ENCODE measurements at regions not wholly inside any gene's neighbourhood (a gene's known extent, or its start where the extent isn't known, plus 50 kb on each side); places are given as distances from the start of the nearest gene placed in this dataset.

DNA sequence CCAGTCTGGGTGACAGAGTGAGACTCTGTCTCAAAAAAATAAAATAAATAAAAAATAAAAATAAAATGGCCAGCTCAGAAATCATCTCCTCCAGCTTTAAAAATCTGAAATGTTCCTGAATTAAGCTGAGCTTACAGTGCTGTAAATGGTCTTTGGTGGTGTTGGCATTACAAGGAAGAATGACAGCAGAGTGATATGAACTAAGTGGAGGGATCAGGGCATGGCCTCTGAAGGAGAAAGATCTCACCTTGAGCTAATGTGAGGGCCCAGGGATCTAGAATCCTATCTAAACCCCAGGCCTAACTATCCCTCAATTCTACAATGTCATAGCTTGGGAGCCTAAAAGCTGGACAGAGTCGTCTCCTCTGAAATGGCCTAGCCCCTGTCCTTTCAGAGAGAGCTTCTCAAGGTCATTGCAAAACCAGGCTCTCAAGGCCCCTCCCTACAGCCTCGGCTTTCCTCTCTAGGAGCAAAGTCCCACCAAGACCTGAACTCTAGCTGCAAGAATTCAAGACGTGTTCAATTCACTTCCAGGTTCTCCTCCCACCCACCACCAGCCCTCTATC is 345.4 kb downstream of the BUD13 start:
- Mint-ChIP-seq H3K36me3 (no peaks in the 10 kb centered on the region), H3K4me3 (peak overlapping the region in 1 of 4 donors; percentile 47)

DNA sequence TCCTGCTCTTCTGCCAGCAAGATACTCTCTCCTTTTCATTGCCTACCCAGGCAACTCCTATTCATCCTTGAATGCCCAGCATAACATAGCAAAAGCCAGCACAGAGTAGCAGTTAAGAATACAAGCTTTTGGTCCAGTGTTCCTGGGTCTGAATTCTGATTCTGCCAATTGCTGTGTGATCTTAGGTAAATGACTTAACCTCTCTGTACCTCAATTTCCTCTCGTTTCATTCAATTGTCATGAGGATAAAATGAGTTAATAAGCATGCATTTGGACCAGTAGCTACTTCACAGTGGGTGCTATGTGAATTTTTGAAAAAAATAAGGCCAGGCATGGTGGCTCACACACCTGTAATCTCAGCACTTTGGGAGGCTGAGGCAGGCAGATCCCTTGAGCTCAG is 346.0 kb downstream of the BUD13 start:
- H3K36me3 Mint-ChIP-seq, result no peaks in the 10 kb centered on the region
- H3K4me1 Mint-ChIP-seq, result peaks cover 0 to 6% (median 5%) of the 10 kb centered on the region in 3 donors
- peaks cover 7% of the 10 kb centered on the region for H3K27me3 Mint-ChIP-seq
- no peak overlapping the region for H3K27ac Mint-ChIP-seq
- H3K9me3 Mint-ChIP-seq, result peaks cover 0 to 1% (median 0%) of the 10 kb centered on the region in 3 donors
- H3K4me3 Mint-ChIP-seq, result no peak overlapping the region

More for the DNA sequence above, 345.4 kb downstream of the BUD13 start:
- Mint-ChIP-seq H3K4me1 (no peaks in the 10 kb centered on the region), H3K27me3 (peaks cover 5% of the 10 kb centered on the region), H3K27ac (no peak overlapping the region), H3K9me3 (peaks cover 0 to 1% (median 0%) of the 10 kb centered on the region in 3 donors)

DNA sequence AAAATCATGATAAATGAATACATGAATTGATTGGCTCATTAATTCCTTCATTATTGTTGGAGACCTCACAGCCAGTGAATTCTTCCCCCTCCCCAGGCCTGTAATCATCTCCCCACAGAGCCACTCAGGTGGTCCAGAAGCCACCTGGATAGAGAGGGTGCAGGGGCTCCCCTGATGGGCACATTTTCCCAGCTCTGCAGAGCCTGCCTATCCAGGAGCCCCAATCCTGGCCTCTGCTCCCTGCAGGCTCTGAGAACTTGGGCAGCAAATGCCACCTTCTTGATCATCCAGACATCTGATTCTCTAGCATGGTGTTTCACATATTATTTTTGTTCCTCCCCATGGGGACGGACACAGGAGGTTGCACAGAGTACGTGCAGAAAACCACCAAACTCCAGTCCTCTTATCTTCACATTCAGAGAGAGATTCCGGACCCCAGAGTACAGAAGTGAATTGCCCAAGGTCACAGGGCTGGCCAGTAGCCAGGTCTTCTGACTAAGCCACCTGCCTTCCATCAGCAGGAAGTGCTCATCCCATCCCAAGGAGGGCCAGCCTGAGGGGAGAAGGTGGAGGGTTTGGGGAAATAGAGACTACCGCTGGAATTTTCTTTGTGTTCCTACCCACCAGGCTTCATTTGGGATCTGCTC is 348.0 kb downstream of the BUD13 start:
- H3K27me3 Mint-ChIP-seq, result peaks cover 7% of the 10 kb centered on the region
- H3K27ac Mint-ChIP-seq, result no peak overlapping the region
- H3K4me1 Mint-ChIP-seq, result peaks cover 0 to 13% (median 6%) of the 10 kb centered on the region in 3 donors
- H3K36me3 Mint-ChIP-seq, result no peaks in the 10 kb centered on the region
- peaks cover 0 to 1% (median 0%) of the 10 kb centered on the region in 3 donors for H3K9me3 Mint-ChIP-seq
- H3K4me3 Mint-ChIP-seq, result no peak overlapping the region

DNA sequence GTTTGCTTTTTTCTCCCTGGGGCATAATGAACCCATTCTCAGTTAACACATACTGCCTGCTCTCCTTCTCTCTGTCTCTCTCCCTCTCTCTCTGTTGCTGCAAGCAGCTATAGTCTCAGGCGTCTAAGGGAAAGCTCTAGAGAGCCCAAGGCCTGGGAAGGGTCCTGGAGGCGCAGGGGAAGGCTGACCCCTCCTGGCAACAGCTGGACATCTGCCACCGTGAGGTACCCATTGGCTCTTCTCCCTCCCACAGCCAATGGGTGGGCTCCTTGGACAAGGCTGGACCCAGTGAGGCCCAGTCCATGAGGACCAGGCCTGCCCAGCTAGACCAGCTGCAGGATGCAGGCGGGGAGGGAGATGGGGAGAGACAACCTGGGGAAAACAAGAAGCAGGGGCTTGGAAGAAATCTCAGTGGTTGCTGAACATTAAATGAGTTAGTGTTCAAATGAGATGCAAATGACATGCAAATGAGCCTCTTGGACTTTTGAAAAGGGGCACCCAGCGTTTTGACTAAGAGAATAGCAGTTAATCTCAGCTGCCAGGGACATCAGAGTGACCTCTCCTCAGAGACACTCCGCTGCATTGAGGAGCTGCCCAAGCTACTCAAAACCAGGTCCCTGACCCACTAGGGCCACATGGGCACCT is 349.7 kb downstream of the BUD13 start:
- Mint-ChIP-seq H3K4me3 (no peak overlapping the region), H3K4me1 (peaks cover 0 to 13% (median 6%) of the 10 kb centered on the region in 3 donors), H3K27ac (no peak overlapping the region), H3K27me3 (peaks cover 7% of the 10 kb centered on the region), H3K36me3 (no peaks in the 10 kb centered on the region), H3K9me3 (peaks cover 0 to 1% (median 0%) of the 10 kb centered on the region in 3 donors)

GRCh38 chr11:116422556-116422955 is 350.2 kb downstream of the BUD13 start:
- Mint-ChIP-seq H3K4me1 (peaks cover 0 to 13% (median 6%) of the 10 kb centered on the region in 3 donors), H3K4me3 (no peak overlapping the region), H3K36me3 (no peaks in the 10 kb centered on the region), H3K27ac (no peak overlapping the region), H3K27me3 (peaks cover 4% of the 10 kb centered on the region), H3K9me3 (no peaks in the 10 kb centered on the region)

GRCh38 chr11:116421529-116422185 is 351.1 kb downstream of the BUD13 start:
- Mint-ChIP-seq H3K36me3 (no peaks in the 10 kb centered on the region), H3K4me3 (no peak overlapping the region), H3K27me3 (peaks cover 4% of the 10 kb centered on the region), H3K9me3 (no peaks in the 10 kb centered on the region), H3K4me1 (peaks cover 0 to 15% (median 6%) of the 10 kb centered on the region in 3 donors), H3K27ac (peak overlapping the region in 1 of 3 donors; percentile 65)

GRCh38 chr11:116420770-116421528 is 351.8 kb downstream of the BUD13 start:
- no peaks in the 10 kb centered on the region for H3K36me3 Mint-ChIP-seq
- no peak overlapping the region for H3K27ac Mint-ChIP-seq
- H3K4me1 Mint-ChIP-seq, result peaks cover 0 to 19% (median 6%) of the 10 kb centered on the region in 3 donors
- peaks cover 4% of the 10 kb centered on the region for H3K27me3 Mint-ChIP-seq
- H3K4me3 Mint-ChIP-seq, result no peak overlapping the region
- no peaks in the 10 kb centered on the region for H3K9me3 Mint-ChIP-seq

GRCh38 chr11:116420030-116420429 is 352.8 kb downstream of the BUD13 start:
- Mint-ChIP-seq H3K36me3 (no peaks in the 10 kb centered on the region), H3K4me3 (no peak overlapping the region), H3K4me1 (peaks cover 0 to 19% (median 6%) of the 10 kb centered on the region in 3 donors), H3K27me3 (peaks cover 2% of the 10 kb centered on the region), H3K27ac (no peak overlapping the region), H3K9me3 (no peaks in the 10 kb centered on the region)

DNA sequence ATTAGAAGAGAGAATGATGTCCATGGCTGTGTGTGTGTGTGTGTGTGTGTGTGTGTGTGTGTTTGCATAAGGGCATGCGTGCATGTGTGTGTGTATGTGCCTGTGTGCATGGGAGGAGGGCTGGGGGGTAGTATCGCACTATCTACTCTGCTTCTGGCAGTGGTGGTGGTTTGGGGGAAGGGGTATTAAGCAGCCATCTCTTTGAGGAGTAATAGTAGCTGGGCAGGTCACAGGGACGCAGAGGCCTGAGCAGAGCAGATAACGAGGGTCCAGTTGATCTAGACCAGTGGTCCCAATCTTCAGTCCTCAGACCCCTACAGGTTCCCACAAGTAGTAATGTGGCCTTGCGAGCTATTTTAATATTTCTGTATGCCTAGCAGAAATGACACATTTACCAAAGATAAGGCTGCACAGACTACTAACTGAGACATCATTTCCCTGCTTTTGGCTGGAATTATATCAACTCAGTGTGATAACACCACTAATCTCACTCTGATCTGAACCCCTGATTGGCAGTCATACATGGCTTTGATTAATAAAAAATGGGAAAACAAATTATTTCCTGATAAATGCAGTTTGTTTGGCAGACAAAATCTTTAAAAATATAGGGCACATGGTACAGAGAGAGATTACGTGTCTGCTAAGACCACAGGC is 354.3 kb downstream of the BUD13 start:
- Mint-ChIP-seq H3K36me3 (no peaks in the 10 kb centered on the region), H3K27me3 (peaks cover 2% of the 10 kb centered on the region), H3K4me1 (peaks cover 0 to 19% (median 6%) of the 10 kb centered on the region in 3 donors), H3K27ac (no peak overlapping the region), H3K4me3 (no peak overlapping the region), H3K9me3 (no peaks in the 10 kb centered on the region)

- H3K9me3 Mint-ChIP-seq, result peaks cover 0 to 1% (median 0%) of the 10 kb centered on the region in 3 donors
- H3K27ac Mint-ChIP-seq, result no peak overlapping the region
- no peaks in the 10 kb centered on the region for H3K27me3 Mint-ChIP-seq
- no peak overlapping the region for H3K4me3 Mint-ChIP-seq
- H3K4me1 Mint-ChIP-seq, result peaks cover 0 to 14% (median 1%) of the 10 kb centered on the region in 3 donors
- peaks cover 1% of the 10 kb centered on the region for H3K36me3 Mint-ChIP-seq
These were observed 355.9 kb downstream of the BUD13 start for GRCh38 chr11:116416852-116417251.

GRCh38 chr11:116415095-116415494 is 357.7 kb downstream of the BUD13 start:
- Mint-ChIP-seq H3K4me3 (no peak overlapping the region), H3K36me3 (peaks cover 1% of the 10 kb centered on the region), H3K4me1 (peaks cover 0 to 5% (median 0%) of the 10 kb centered on the region in 3 donors), H3K27me3 (peaks cover 3% of the 10 kb centered on the region), H3K9me3 (peaks cover 0 to 3% (median 0%) of the 10 kb centered on the region in 3 donors), H3K27ac (no peak overlapping the region)

GRCh38 chr11:116414357-116414880 is 358.4 kb downstream of the BUD13 start:
- Mint-ChIP-seq H3K4me1 (peaks cover 0 to 5% (median 0%) of the 10 kb centered on the region in 3 donors), H3K27me3 (peaks cover 3% of the 10 kb centered on the region), H3K36me3 (peaks cover 1% of the 10 kb centered on the region), H3K27ac (no peak overlapping the region), H3K9me3 (peaks cover 0 to 3% (median 0%) of the 10 kb centered on the region in 3 donors), H3K4me3 (no peak overlapping the region)

- Mint-ChIP-seq H3K27me3 (peaks cover 3% of the 10 kb centered on the region), H3K9me3 (peaks cover 0 to 3% (median 0%) of the 10 kb centered on the region in 3 donors), H3K4me1 (peaks cover 0 to 5% (median 0%) of the 10 kb centered on the region in 3 donors), H3K36me3 (peaks cover 1% of the 10 kb centered on the region), H3K4me3 (no peak overlapping the region), H3K27ac (no peak overlapping the region)
These were observed 359.2 kb downstream of the BUD13 start for GRCh38 chr11:116413301-116414242.

Measured in IgD-negative memory B cell (primary cell).